Heart left ventricle (tissue), 16 donors: ENCODE measurements at regions not wholly inside any gene's neighbourhood (a gene's known extent, or its start where the extent isn't known, plus 50 kb on each side); places are given as distances from the start of the nearest gene placed in this dataset.

Experiments used
- ATAC-seq, 4 donors: fragments of 200-7000 bp; cut with Tn5 transposase; one replicate each; pipeline ENCODE4 v1.9.1; 2020 to 2022; ENCODE audit warnings: moderate library complexity in 4 of 4, mild to moderate bottlenecking in 3 of 4, moderate number of reproducible peaks in 1 of 4
- DNase-seq, 5 donors: peaks; one replicate each; pipeline ENCODE4 v3.0.0-alpha.2; 2020
- H3K27ac ChIP-seq, 12 donors: fragments of 200-600 bp; sonication (generic) in 4 of 12; one replicate each; pipeline versions ENCODE4 v1.5.0 to v1.8.0; 2016 to 2022; ENCODE audit warnings: mild to moderate bottlenecking in 2 of 12
- H3K27me3 ChIP-seq, 9 donors: fragments of 200-600 bp; sonication (generic) in 2 of 9; one replicate each; pipeline versions ENCODE4 v1.5.1 to v1.8.0; 2016 to 2022; ENCODE audit warnings: mild to moderate bottlenecking in 3 of 9
- H3K36me3 ChIP-seq, 9 donors: fragments of 200-600 bp; sonication (generic) in 2 of 9; one replicate each; pipeline versions ENCODE4 v1.5.0 to v1.8.0; 2018 to 2022; ENCODE audit warnings: mild to moderate bottlenecking in 2 of 9
- H3K4me1 ChIP-seq, 12 donors: fragments of 200-600 bp; sonication (generic) in 4 of 12; one replicate each; pipeline versions ENCODE4 v1.5.0 to v1.8.0; 2016 to 2022; ENCODE audit warnings: mild to moderate bottlenecking in 3 of 12
- H3K4me3 ChIP-seq, 12 donors: fragments of 200-600 bp; sonication (generic) in 4 of 12; one replicate each; pipeline versions ENCODE4 v1.5.0 to v1.8.0; 2017 to 2022; ENCODE audit warnings: mild to moderate bottlenecking in 9 of 12, moderate library complexity in 4 of 12
- H3K9me3 ChIP-seq, 12 donors: fragments of 200-600 bp; sonication (generic) in 4 of 12; one replicate each; pipeline versions ENCODE4 v1.5.0 to v1.8.0; 2016 to 2022; ENCODE audit warnings: mild to moderate bottlenecking in 1 of 12
- POLR2A ChIP-seq, 2 donors: fragments of 450-650 bp; IDR thresholded peaks; one replicate each; pipeline ENCODE4 v1.6.1; 2017; ENCODE audit warnings: antibody characterized with exemption in 2 of 2, mild to moderate bottlenecking in 2 of 2, moderate library complexity in 2 of 2
- WGBS, 4 donors: extraction: QIAGEN DNeasy Blood & Tissue Kit in 2 of 4; methylation state at CpG; one replicate each; pipeline versions ENCODE4 v1.1.5 to v1.1.7; 2013 to 2018; 5-methylcytosine and 5-hydroxymethylcytosine counted together
- intact Hi-C, 10 donors: fragments of 100-400 bp; cut with DNase I; formaldehyde crosslinking; loops; one replicate each; pipeline versions ENCODE4 v1.11.1 to v1.14.2; 2022
- TF ChIP-seq, protein P1 (sequence below), 12 donors: fragments of 200-600 bp; sonication (generic) in 4 of 12; IDR thresholded peaks; one replicate each; pipeline versions ENCODE4 v1.5.0 to v1.8.0; 2018 to 2022; ENCODE audit warnings: antibody characterized with exemption in 12 of 12, mild to moderate bottlenecking in 5 of 12
- donor health status: ischemic (EF 13 %, LVEDD 7.1; RV severe dilation, severe dysfunction).
- donor health status: healthy with polysubstance abuse.
- donor health status: DM: no; HTN: yes; CAD: no.
- donor health status: DM: no; HTN: no; CAD: no.
- donor health status: ischemic (EF 25% LVEDD 6.9; RV normal size, moderate dysfunction).
- donor health status: ischemic (EF 25% LVEDD 5.7; RV mildly dilated, moderate dysfunction).
- donor health status: healthy.
- donor health status: DM: yes; HTN: yes; CAD: no.
- donor health status: ischemic (EF 35%, LVEDD 5.7; RV mildly dilated, moderate dysfunction).
- donor health status: nonischemic (EF 11% LVEDD 7.7; RV severe dilation, severe dysfunction).
- donor health status: DM: yes; HTN: yes; CAD: no.
- donor health status: PGD.
- donor health status: ischemic (EF 29% LVEDD 5.4; RV normal size, mild dysfunction).
- donor health status: nonischemic (EF 23%, LVEDD 6.1; RV moderate dilation, normal function).

DNA sequence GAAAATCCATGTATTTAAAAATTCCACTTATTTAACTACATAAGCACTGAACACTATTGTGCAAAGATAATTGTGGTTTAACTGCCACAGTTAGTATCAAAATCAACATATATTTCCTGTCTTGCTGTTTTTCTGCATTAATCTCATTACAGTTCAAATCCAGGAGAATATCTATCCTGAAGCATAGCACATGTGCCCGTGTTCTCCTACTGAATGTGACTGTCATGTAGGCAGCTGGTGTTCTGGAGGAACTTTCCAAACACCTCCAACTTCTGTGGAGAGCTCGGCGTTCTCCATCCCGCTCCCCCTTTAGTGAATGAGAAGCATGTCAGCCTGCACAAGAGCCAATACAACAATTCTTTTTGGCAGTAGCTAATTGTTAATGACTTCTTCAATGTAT is 76.4 kb upstream of the IKZF1 start:
- H3K9me3 ChIP-seq, result peaks cover 0 to 37% (median 15%) of the 10 kb centered on the region in 12 donors
- peak overlapping the region in 1 of 12 donors; percentile 78 for H3K27ac ChIP-seq
- no peaks in the 10 kb centered on the region for H3K36me3 ChIP-seq
- no peaks in the 10 kb centered on the region for H3K27me3 ChIP-seq
- ATAC-seq, result no peak
- TF ChIP-seq, protein P1, sequence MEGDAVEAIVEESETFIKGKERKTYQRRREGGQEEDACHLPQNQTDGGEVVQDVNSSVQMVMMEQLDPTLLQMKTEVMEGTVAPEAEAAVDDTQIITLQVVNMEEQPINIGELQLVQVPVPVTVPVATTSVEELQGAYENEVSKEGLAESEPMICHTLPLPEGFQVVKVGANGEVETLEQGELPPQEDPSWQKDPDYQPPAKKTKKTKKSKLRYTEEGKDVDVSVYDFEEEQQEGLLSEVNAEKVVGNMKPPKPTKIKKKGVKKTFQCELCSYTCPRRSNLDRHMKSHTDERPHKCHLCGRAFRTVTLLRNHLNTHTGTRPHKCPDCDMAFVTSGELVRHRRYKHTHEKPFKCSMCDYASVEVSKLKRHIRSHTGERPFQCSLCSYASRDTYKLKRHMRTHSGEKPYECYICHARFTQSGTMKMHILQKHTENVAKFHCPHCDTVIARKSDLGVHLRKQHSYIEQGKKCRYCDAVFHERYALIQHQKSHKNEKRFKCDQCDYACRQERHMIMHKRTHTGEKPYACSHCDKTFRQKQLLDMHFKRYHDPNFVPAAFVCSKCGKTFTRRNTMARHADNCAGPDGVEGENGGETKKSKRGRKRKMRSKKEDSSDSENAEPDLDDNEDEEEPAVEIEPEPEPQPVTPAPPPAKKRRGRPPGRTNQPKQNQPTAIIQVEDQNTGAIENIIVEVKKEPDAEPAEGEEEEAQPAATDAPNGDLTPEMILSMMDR (IDR thresholded peaks at IDR 0.05), result no peak
- no peak for TF ChIP-seq POLR2A (IDR thresholded peaks at IDR 0.05)
- no peak for DNase-seq
- H3K4me1 ChIP-seq, result peaks cover 0 to 27% (median 0%) of the 10 kb centered on the region in 12 donors
- H3K4me3 ChIP-seq, result no peak overlapping the region
- intact Hi-C loops, result no loop called here
- 21 to 48% (median 39%) methylated on average over 4 of the region's 4 CpGs for WGBS, 4 donors

DNA sequence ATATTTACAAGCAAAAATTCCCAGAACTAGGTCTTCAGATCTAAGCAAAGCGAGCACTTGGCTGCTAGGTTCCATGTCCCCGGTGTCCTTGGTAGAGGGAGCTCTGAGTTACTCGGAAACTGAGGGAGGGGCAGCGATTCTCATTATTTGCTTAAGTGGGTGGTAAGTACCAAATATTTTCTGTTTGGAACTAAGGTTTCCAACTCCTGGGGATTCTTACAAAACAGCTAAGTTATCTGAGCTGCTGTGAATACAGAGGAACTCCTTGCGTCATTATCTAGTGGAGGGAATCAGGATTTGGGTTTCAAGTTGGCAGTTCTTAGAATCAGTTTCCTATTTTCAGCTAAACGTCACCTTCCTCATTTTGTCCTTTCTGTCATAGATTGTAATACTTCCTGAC is 76.8 kb upstream of the IKZF1 start:
- TF ChIP-seq, protein P1 (IDR thresholded peaks at IDR 0.05), result no peak
- no peak for TF ChIP-seq POLR2A (IDR thresholded peaks at IDR 0.05)
- WGBS, 4 donors, result 67 to 80% (median 69%) methylated on average over 6 of the region's 6 CpGs
- no peak overlapping the region for H3K4me3 ChIP-seq
- H3K27ac ChIP-seq, result peak overlapping the region in 1 of 12 donors; percentile 78
- H3K4me1 ChIP-seq, result peaks cover 0 to 27% (median 0%) of the 10 kb centered on the region in 12 donors
- DNase-seq (no peak), ATAC-seq (peak in 1 of 4 donors; percentile 16)
- intact Hi-C loops, result no loop called here
- peaks cover 0 to 41% (median 16%) of the 10 kb centered on the region in 12 donors for H3K9me3 ChIP-seq
- H3K27me3 ChIP-seq, result no peaks in the 10 kb centered on the region
- no peaks in the 10 kb centered on the region for H3K36me3 ChIP-seq

DNA sequence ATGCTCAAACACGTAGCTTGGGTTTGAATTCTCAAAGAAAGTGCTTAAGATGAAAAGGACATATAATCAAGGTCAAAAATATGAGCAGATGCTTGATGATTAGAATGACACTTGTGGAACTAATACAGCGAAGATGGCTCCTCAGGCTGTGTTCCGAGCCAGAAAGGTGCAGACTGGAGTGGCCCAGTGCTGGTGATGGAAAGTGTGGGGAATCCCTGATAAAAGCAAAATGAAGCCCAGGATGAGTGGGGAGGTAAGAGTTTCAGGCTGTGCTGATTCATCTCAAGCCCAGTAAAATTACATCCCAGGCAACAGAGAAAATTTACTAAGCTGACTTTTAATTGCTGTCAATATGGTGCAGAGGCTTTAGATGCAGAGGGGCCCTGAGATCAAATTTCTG is 77.8 kb upstream of the IKZF1 start:
- no peaks in the 10 kb centered on the region for H3K27me3 ChIP-seq
- peaks cover 0 to 30% (median 0%) of the 10 kb centered on the region in 12 donors for H3K4me1 ChIP-seq
- no peak overlapping the region for H3K4me3 ChIP-seq
- no peak for ATAC-seq
- TF ChIP-seq POLR2A (IDR thresholded peaks at IDR 0.05), result no peak
- TF ChIP-seq, protein P1 (IDR thresholded peaks at IDR 0.05), result no peak
- H3K27ac ChIP-seq, result no peak overlapping the region
- intact Hi-C loops, result no loop called here
- no peaks in the 10 kb centered on the region for H3K36me3 ChIP-seq
- WGBS, 4 donors, result 77 to 82% (median 80%) methylated on average over 3 of the region's 3 CpGs
- no peak for DNase-seq
- H3K9me3 ChIP-seq, result peaks cover 0 to 52% (median 22%) of the 10 kb centered on the region in 12 donors

DNA sequence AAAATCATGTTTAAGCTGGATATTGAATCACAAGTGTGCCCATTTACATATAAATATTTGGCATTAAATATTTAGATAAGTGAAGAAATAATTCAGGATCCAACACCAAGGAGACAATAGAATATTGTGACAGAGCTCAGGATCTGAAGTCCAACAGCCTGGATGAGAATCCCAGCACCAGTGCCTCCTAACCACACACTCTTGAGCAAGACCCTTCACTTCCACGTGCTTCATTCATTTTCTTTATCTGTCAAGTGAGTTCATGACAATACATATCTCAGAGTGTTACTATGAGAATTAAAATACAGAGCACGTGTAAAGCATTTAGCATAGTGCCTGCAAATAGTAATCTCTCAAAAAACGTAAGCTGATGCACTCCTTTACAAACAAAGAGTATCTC is 78.4 kb upstream of the IKZF1 start:
- peaks cover 0 to 54% (median 21%) of the 10 kb centered on the region in 12 donors for H3K9me3 ChIP-seq

More for the DNA sequence above, 78.4 kb upstream of the IKZF1 start:
- no peak overlapping the region for H3K4me3 ChIP-seq
- H3K27me3 ChIP-seq, result no peaks in the 10 kb centered on the region
- intact Hi-C loops, result no loop called here
- no peak for DNase-seq
- no peak overlapping the region for H3K27ac ChIP-seq
- no peaks in the 10 kb centered on the region for H3K36me3 ChIP-seq
- H3K4me1 ChIP-seq, result peaks cover 0 to 35% (median 0%) of the 10 kb centered on the region in 12 donors
- WGBS, 4 donors, result 43 to 53% (median 47%) methylated on average over 3 of the region's 3 CpGs
- no peak for ATAC-seq
- TF ChIP-seq, protein P1 (IDR thresholded peaks at IDR 0.05), result no peak
- no peak for TF ChIP-seq POLR2A (IDR thresholded peaks at IDR 0.05)
